IPS-20b (cell line): ENCODE measurements at regions not wholly inside any gene's neighbourhood (a gene's known extent, or its start where the extent isn't known, plus 50 kb on each side); places are given as distances from the start of the nearest gene placed in this dataset.
A peak's percentile ranks its signal among the peaks of the same experiment; 100 is the strongest.
"Not testable (repeated sequence)": the region's sequence is repeated elsewhere in the genome, so short reads cannot be mapped to it uniquely, and the experiment has no call there.

Experiments
- H3K27ac ChIP-seq: one replicate; pipeline ENCODE4 v1.5.1; 2013; ENCODE audit warnings: low read length
- H3K27me3 ChIP-seq: 2 replicates; pipeline ENCODE4 v1.6.1; 2013; ENCODE audit warnings: mild to moderate bottlenecking, low read length, inconsistent platforms; ENCODE audit not compliant: insufficient read depth
- H3K36me3 ChIP-seq: 2 replicates; pipeline ENCODE4 v1.6.1; 2013; ENCODE audit warnings: low read depth, mild to moderate bottlenecking, inconsistent platforms, low read length, moderate library complexity; ENCODE audit not compliant: insufficient read depth
- H3K4me1 ChIP-seq: 2 replicates; pipeline ENCODE4 v1.6.1; 2013; ENCODE audit warnings: mild to moderate bottlenecking, control low read depth, inconsistent platforms, low read length, moderate library complexity; ENCODE audit not compliant: insufficient read depth
- H3K4me3 ChIP-seq: 2 replicates; pipeline ENCODE4 v1.5.1; 2013; ENCODE audit warnings: mild to moderate bottlenecking, low read length, inconsistent platforms
- H3K9ac ChIP-seq: 2 replicates; pipeline ENCODE4 v1.6.1; 2013; ENCODE audit warnings: low read depth, mild to moderate bottlenecking, inconsistent platforms, low read length, moderate library complexity
- H3K9me3 ChIP-seq: 2 replicates; pipeline ENCODE4 v1.6.1; 2013; ENCODE audit warnings: mild to moderate bottlenecking, low read depth, low read length, inconsistent platforms; ENCODE audit not compliant: insufficient read depth

DNA sequence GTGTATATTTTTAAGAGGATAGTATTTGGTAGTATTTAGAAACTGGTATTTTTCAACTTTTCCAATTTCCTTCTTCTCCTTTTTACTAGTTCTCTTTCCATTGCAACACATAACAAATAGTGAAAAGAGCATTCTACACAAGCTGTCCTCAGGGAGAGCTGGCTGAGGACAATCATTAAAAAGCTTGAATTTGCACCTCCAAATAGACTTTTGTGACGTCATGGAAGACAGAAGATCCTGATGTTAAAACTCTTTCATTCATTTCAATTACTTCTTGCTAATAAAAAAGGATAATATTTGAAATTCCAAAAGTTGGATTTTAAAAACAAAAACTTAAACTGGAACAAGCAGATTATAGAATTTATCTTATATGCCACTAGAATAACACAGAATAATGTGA, 1356.3 kb downstream of the RPIA start:
- not testable (repeated sequence) for H3K4me1 ChIP-seq, H3K27ac ChIP-seq, H3K4me3 ChIP-seq, H3K9ac ChIP-seq, H3K9me3 ChIP-seq, H3K36me3 ChIP-seq, H3K27me3 ChIP-seq

DNA sequence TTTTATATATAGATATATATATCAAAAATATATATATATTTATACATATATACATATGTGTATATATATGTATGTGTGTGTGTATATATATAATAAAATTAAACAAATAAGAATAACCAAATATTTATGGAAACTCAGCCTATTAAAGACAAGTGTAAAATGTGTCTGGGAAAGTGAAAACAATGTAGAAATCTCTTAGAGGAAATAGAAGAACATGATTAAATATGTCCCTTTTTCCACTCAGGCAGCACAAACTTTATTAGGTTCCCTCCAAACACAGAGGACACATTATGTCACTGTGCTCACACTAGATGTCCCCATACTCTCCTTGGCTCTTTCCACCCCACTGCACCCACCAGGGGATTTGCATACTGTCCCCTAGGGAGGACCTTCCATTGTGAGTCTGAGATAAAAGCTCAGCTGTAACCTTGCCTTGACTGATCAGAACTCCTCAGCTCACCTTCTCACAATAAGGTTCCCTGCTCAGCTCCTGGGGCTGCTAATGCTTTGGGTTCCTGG, 1360.7 kb downstream of the RPIA start:
- H3K27me3 ChIP-seq, H3K27ac ChIP-seq, H3K9ac ChIP-seq, H3K9me3 ChIP-seq, H3K4me1 ChIP-seq, H3K36me3 ChIP-seq, H3K4me3 ChIP-seq: not testable (repeated sequence)

DNA sequence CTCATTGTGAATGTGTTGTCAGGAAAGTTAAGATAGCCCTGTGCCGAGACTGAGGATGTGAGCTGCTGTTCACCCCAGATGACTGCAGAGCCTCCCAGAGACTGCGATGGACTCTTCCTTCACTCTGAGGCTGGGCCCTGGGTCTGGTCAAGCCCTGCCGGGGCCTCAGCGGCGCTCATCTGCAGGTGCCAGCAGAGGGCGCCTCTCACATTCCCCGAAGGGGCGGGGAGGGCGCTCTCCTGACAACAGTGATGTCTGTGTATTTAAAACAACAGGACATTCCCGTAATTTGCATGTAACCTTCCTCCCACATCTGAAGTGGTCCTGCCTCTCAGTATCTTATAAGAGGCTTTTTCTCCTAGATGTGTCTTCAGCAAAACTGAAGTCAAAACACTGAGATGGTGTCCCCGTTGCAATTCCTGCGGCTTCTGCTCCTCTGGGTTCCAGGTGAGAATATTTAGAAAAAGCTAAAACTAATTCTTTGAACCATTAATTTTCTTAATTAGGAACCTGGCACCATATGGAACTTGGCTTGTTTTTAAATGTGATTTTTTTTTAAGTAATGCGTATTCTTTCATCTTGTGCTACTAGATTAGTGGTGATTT, 1377.9 kb downstream of the RPIA start:
- H3K36me3 ChIP-seq, result no peaks in the 10 kb centered on the region
- H3K27ac ChIP-seq, result no peak overlapping the region
- H3K4me3 ChIP-seq, result 0 out of 2 replicates have a peak overlapping the region, but pooled peaks have one; percentile 3
- no peaks in the 10 kb centered on the region; the same call in 1 of the 2 replicates for H3K4me1 ChIP-seq
- H3K9ac ChIP-seq, result no peak overlapping the region
- H3K9me3 ChIP-seq, result no peaks in the 10 kb centered on the region
- H3K27me3 ChIP-seq, result no peaks in the 10 kb centered on the region

DNA sequence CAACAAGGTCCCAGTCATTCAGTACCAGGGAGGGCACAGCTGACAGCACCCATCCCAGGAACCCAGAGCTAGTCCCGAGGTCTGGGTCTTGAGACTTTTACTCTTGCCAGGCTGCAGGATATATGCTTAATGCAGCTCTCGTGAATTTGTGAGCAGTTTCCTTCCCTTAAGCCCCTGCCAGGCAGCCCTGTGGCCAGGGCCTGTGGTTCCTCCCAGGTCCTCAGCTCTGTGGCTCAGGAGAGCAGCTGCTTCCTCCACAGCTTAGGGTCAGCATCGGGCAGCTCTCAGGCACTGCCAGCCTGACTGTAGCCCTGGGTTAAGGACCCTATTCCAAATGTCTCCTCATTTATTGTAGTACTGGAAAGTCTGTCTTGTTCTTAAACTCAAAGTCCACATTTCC, 1384.8 kb downstream of the RPIA start:
- H3K9ac ChIP-seq, result no peak overlapping the region
- no peaks in the 10 kb centered on the region for H3K36me3 ChIP-seq
- peaks cover 6% of the 10 kb centered on the region; the same call in 1 of the 2 replicates for H3K4me1 ChIP-seq
- no peak overlapping the region for H3K27ac ChIP-seq
- H3K9me3 ChIP-seq, result no peaks in the 10 kb centered on the region
- no peak overlapping the region for H3K4me3 ChIP-seq
- no peaks in the 10 kb centered on the region for H3K27me3 ChIP-seq

DNA sequence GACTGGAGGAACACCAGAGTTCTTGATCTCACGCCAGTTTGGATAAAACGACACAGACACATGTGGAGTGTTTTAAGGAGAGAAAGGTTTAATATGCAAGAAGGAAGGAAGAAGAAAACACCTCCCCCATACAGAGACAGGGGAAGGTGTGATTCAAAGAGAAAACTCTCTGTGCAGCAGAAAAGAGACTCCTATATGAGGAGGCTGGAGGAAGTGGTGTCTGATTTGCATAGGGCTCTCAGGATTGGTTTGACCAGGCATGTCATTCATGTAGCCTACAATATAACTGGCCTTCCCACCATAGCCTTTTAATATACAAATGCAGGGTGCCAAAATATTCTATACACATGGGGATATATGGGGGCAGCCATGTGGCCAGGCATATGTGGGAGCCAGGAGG, 1386.5 kb downstream of the RPIA start:
- no peaks in the 10 kb centered on the region for H3K27me3 ChIP-seq
- H3K9ac ChIP-seq, result no peak overlapping the region
- no peaks in the 10 kb centered on the region for H3K9me3 ChIP-seq
- H3K4me3 ChIP-seq, result no peak overlapping the region
- H3K4me1 ChIP-seq, result peaks cover 7% of the 10 kb centered on the region; the same call in 1 of the 2 replicates
- H3K36me3 ChIP-seq, result no peaks in the 10 kb centered on the region
- H3K27ac ChIP-seq, result no peak overlapping the region

DNA sequence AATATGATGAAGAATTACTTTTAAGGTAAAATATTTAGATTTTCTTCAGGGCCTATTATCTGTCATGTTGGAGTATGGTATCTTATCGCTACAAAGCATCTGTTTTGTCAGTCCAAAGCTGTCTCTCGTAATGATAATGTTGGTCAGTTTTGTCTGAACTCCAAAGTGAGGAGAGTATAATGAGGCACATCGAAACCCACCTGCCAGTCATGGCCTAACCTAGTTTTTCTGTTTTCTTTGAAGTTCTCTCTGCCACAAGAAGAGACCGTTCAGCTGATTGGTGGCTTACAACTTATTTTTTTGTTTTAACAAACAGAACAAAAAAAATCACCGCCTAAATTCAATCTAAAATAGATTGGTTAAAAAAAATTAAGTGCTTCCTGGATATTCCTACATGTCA, 1387.9 kb downstream of the RPIA start:
- H3K9ac ChIP-seq, result no peak overlapping the region
- no peaks in the 10 kb centered on the region for H3K27me3 ChIP-seq
- no peaks in the 10 kb centered on the region for H3K36me3 ChIP-seq
- H3K4me1 ChIP-seq, result peaks cover 7% of the 10 kb centered on the region; the same call in 1 of the 2 replicates
- no peak overlapping the region for H3K4me3 ChIP-seq
- H3K27ac ChIP-seq, result no peak overlapping the region
- H3K9me3 ChIP-seq, result no peaks in the 10 kb centered on the region

DNA sequence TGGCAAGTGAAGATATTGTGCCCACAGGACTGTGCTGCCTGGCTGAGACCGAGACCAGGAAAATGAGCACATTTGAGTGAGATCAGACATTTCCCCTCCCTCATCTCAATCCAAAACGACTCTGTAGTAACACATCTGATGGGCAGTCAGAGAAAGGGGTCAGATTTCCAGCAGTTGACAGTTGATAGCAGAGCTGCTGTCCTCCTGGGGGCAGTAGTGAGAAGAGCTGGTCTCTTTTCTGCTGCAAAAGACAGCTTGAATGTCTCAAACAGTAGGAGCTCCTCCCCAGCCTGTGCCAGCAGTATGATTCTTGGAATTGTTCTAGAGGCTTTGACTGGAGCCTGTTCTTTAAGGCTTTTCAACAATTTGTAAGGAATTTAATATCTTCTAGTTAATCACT, 1396.3 kb downstream of the RPIA start:
- H3K27me3 ChIP-seq, H3K4me3 ChIP-seq, H3K9ac ChIP-seq, H3K27ac ChIP-seq, H3K9me3 ChIP-seq, H3K4me1 ChIP-seq, H3K36me3 ChIP-seq: not testable (repeated sequence)

DNA sequence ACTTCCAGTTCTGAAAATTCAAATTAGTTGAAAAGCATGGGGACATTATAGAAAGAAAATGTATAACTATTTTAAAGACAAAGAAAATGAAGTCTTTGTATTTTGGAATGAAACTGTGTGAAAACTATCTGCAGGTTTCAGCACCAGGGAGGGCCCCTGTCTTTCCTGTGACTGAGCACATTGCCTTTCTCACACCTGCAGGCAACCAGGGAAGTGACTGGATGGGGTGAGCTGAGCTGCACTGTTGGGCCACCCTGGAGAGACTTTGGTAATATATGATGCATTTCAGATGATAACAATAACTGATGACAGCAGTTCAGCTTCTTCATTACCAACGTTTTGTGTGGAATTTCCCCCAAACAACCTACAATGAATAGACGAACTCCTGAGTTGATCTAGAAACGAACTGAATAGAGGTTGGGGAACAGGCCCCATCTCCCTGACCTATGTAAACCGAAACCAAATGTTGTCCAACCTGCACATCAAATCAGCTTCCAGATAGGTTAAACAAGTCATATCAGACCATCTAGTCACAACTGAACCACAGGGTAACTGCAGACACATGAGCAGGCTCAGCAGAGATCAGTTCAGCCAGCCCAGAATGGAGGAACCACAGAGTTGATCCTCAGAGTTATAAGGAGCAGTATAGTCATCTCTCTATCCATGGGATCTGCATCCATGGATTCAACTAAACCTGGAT, 1402.2 kb downstream of the RPIA start:
- H3K4me1 ChIP-seq, H3K27me3 ChIP-seq, H3K9ac ChIP-seq, H3K4me3 ChIP-seq, H3K9me3 ChIP-seq, H3K27ac ChIP-seq, H3K36me3 ChIP-seq: not testable (repeated sequence)

DNA sequence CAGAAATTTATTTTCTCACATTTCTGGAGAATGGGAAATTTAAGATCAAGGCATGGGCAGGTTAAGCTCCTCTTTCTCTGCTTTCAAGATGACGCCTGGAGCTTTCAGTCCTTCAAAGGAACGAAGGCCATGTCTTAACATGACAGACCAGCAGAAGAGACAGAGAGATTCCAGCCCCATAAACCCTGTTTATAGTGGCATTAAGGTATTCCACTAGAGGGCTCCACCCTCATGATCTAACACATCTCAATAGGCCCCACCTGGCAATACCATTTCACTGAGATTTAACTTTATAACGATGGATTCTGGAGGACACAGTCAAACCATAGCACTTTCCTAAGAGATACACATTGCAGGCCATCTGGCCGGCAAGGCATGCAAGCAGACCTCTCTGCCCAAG, 1406.1 kb downstream of the RPIA start:
- H3K9ac ChIP-seq, H3K9me3 ChIP-seq, H3K4me3 ChIP-seq, H3K27ac ChIP-seq, H3K27me3 ChIP-seq, H3K36me3 ChIP-seq, H3K4me1 ChIP-seq: not testable (repeated sequence)

DNA sequence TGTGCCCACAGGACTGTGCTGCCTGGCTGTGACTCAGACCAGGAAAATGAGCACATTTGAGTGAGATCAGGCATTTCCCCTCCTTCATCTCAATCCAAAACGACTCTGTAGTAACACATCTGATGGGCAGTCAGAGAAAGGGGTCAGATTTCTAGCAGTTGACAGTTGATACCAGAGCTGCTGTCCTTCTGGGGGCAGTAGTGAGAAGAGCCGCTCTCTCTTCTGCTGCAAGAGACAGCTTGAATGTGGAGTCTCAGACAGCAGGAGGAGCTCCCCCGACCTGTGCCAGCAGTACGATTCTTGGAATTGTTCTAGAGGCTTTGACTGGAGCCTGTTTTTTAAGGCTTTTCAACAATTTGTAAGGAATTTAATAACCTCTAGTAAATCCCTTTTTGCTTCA, 1413.7 kb downstream of the RPIA start:
- not testable (repeated sequence) for H3K27ac ChIP-seq, H3K4me3 ChIP-seq, H3K27me3 ChIP-seq, H3K4me1 ChIP-seq, H3K36me3 ChIP-seq, H3K9me3 ChIP-seq, H3K9ac ChIP-seq

DNA sequence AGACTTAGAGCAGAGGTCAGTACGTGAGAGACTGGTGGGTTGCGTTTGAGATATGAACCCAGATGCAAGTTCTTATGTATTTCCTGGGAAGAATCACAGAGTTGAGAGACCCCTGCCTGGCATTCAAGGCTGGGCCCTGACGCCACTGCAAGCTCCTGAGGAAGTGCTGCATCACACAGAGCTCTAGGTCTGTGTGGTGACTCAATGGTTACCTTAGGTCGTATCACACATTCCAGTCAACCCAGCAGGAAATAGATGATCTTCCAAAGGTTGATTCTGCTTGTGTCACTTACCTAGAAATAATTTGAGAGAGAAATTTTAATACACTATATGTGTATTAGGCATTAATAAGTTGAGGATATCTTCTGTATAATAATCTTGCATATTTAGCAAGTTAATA, 1431.9 kb downstream of the RPIA start:
- H3K9me3 ChIP-seq, H3K9ac ChIP-seq, H3K27me3 ChIP-seq, H3K36me3 ChIP-seq, H3K27ac ChIP-seq, H3K4me1 ChIP-seq, H3K4me3 ChIP-seq: not testable (repeated sequence)

DNA sequence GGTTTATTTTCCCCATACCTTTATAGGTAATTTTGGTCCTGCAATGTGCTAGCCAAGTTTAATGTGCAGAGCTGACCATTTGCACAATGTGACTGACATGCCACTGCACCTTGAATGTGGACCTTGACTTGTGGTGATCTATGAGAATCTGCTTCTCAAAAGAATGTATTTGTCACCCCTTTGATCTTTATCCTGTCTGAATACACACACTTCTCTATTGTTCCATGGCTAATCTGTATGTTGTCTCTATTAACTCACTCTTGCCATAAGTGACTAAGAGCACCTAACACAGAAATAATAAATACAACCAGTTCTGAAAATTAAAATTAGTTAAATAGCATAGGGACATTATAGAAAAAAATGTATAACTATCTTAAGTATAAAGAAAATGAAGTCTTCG, 1447.6 kb downstream of the RPIA start:
- not testable (repeated sequence) for H3K27me3 ChIP-seq, H3K9me3 ChIP-seq, H3K4me1 ChIP-seq, H3K27ac ChIP-seq, H3K36me3 ChIP-seq, H3K9ac ChIP-seq, H3K4me3 ChIP-seq
